ENCODE measurements at regions not wholly inside any gene's neighbourhood (a gene's known extent, or its start where the extent isn't known, plus 50 kb on each side); places are given as distances from the start of the nearest gene placed in this dataset.

GRCh38 chr6:69609836-69610472, 186.9 kb downstream of the LMBRD1 start (continued):
- TF ChIP-seq ZBTB33 (CRISPR knock-in tag; IDR thresholded peaks at IDR 0.05): no peak
- TF ChIP-seq TBP (optimal IDR thresholded peaks at IDR 0.05; ENCODE audit: low read depth, low read length): peak; percentile 62
- no peak for TF ChIP-seq FOS (IDR thresholded peaks at IDR 0.05; ENCODE audit: extremely low read depth, insufficient read length)
- no peak for TF ChIP-seq OTX1 (CRISPR knock-in tag; IDR thresholded peaks at IDR 0.05)
- no peak for TF ChIP-seq SIN3A (IDR thresholded peaks at IDR 0.05; ENCODE audit: borderline replicate concordance in 2 of 2, control insufficient read depth in 1 of 2, low read depth in 2 of 2, low read length in 2 of 2)
- no peak for TF ChIP-seq E2F4 (CRISPR knock-in tag; IDR thresholded peaks at IDR 0.05; ENCODE audit: low read depth)
- TF ChIP-seq ARID4B (CRISPR knock-in tag; IDR thresholded peaks at IDR 0.05): no peak
- no peak for TF ChIP-seq CCNT2 (IDR thresholded peaks at IDR 0.05; ENCODE audit: borderline replicate concordance, extremely low read depth, insufficient read length, low read depth, low read length)
- no peak for TF ChIP-seq CBFB (CRISPR knock-in tag; IDR thresholded peaks at IDR 0.05)
- no peak for TF ChIP-seq MCM5 (IDR thresholded peaks at IDR 0.05; ENCODE audit: low read depth)
- no peak for TF ChIP-seq ZBTB1 (CRISPR knock-in tag; IDR thresholded peaks at IDR 0.05; ENCODE audit: borderline replicate concordance, low read depth)
- no peak for TF ChIP-seq ARID3A (IDR thresholded peaks at IDR 0.05; ENCODE audit: borderline replicate concordance, low read depth, low read length)
- TF ChIP-seq ZNF561 (CRISPR knock-in tag; conservative IDR thresholded peaks at IDR 0.05): no peak
- no peak for TF ChIP-seq NR2C2 (CRISPR knock-in tag; IDR thresholded peaks at IDR 0.05)
- TF ChIP-seq NR2C2 (tag; IDR thresholded peaks at IDR 0.05): no peak
- peak; percentile 34; the same call in 1 of the 2 replicates for TF ChIP-seq TEAD4 (IDR thresholded peaks at IDR 0.05; ENCODE audit: low read length)
- no peak for TF ChIP-seq TEAD4 (CRISPR knock-in tag; IDR thresholded peaks at IDR 0.05; ENCODE audit: borderline replicate concordance)
- TF ChIP-seq MAFF (IDR thresholded peaks at IDR 0.05; ENCODE audit: low read length): no peak
- no peak for TF ChIP-seq ZNF354B (CRISPR knock-in tag; IDR thresholded peaks at IDR 0.05)
- TF ChIP-seq ZNF311 (CRISPR knock-in tag; IDR thresholded peaks at IDR 0.05): no peak
